Small intestine (tissue), 7 donors: ENCODE measurements at regions not wholly inside any gene's neighbourhood (a gene's known extent, or its start where the extent isn't known, plus 50 kb on each side); places are given as distances from the start of the nearest gene placed in this dataset.
"Not testable (repeated sequence)": the region's sequence is repeated elsewhere in the genome, so short reads cannot be mapped to it uniquely, and the experiment has no call there.

ENCODE experiments used
- DNase-seq, 2 donors: peaks; one replicate each; pipeline versions ENCODE4 v3.0.0 to v3.0.0-alpha.2; 2013
- FAIRE-seq: peaks from 2 replicates; lab custom pipeline; 2012; peaks lifted over from hg19 to GRCh38; lab: Jason Lieb, UNC
- H3K27ac ChIP-seq, 3 donors: one replicate each; pipeline ENCODE4 v1.5.1; 2013; ENCODE audit warnings: low read length in 2 of 3, mild to moderate bottlenecking in 2 of 3, control low read depth in 1 of 3, inconsistent platforms in 1 of 3, low read depth in 1 of 3, moderate library complexity in 1 of 3
- H3K27me3 ChIP-seq, 3 donors: one replicate each; pipeline ENCODE4 v1.6.1; 2013; ENCODE audit warnings: low read length in 3 of 3, inconsistent platforms in 1 of 3; ENCODE audit not compliant: control insufficient read depth in 3 of 3, insufficient read depth in 3 of 3
- H3K36me3 ChIP-seq, 3 donors: one replicate each; pipeline ENCODE4 v1.6.1; 2013; ENCODE audit warnings: low read length in 3 of 3, inconsistent platforms in 1 of 3, low read depth in 1 of 3, mild to moderate bottlenecking in 1 of 3, moderate library complexity in 1 of 3; ENCODE audit not compliant: control insufficient read depth in 3 of 3, insufficient read depth in 2 of 3
- H3K4me1 ChIP-seq, 3 donors: one replicate each; pipeline ENCODE4 v1.6.1; 2013; ENCODE audit warnings: low read length in 2 of 3, inconsistent platforms in 1 of 3, low read depth in 1 of 3, mild to moderate bottlenecking in 1 of 3, moderate library complexity in 1 of 3; ENCODE audit not compliant: control insufficient read depth in 3 of 3, insufficient read depth in 2 of 3
- H3K4me3 ChIP-seq, 3 donors: one replicate each; pipeline ENCODE4 v1.5.1; 2013; ENCODE audit warnings: low read length in 3 of 3, control low read depth in 1 of 3, inconsistent platforms in 1 of 3, low read depth in 1 of 3, mild to moderate bottlenecking in 1 of 3, moderate library complexity in 1 of 3
- H3K9me3 ChIP-seq, 2 donors: one replicate each; pipeline ENCODE4 v1.6.1; 2013; ENCODE audit warnings: low read depth in 1 of 2, low read length in 1 of 2; ENCODE audit not compliant: control insufficient read depth in 2 of 2, insufficient read depth in 1 of 2
- WGBS, 3 donors: extraction: QIAGEN DNeasy Blood & Tissue Kit; methylation state at CpG; one replicate each; pipeline ENCODE4 v1.1.7; 2013; 5-methylcytosine and 5-hydroxymethylcytosine counted together
- donor health status: healthy with polysubstance abuse.
- donor health status: control.
- donor health status: control.
- donor health status: Bipolar disorder and iron deficiency.
- donor health status: healthy.

DNA sequence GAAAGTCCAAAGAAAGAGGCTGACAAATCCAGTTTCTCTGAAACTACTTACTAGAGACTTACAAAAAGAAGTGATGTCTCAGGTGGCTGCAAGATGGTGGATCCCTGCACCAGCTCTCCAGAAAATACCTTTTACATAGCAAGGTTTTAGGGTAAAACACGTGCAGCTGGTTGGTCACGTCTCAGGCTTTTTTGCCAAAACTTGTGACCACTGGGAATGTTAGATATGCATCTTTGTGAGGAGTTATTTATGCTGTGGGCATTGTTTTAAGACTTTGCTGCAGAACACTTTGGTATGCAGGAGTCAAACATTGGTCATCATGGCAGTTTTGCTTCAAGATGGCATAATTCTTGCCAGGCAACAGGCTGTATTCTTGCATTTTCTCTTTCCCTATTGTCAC, 1352.8 kb downstream of the REEP3 start:
- no peaks in the 10 kb centered on the region for H3K4me1 ChIP-seq
- H3K36me3 ChIP-seq = no peaks in the 10 kb centered on the region
- 75 to 81% (median 81%) methylated on average over 2 of the region's 2 CpGs for WGBS, 3 donors
- no peak for DNase-seq
- FAIRE-seq = no peak
- no peaks in the 10 kb centered on the region for H3K9me3 ChIP-seq
- no peak overlapping the region for H3K4me3 ChIP-seq
- H3K27me3 ChIP-seq = no peaks in the 10 kb centered on the region
- H3K27ac ChIP-seq = no peak overlapping the region

DNA sequence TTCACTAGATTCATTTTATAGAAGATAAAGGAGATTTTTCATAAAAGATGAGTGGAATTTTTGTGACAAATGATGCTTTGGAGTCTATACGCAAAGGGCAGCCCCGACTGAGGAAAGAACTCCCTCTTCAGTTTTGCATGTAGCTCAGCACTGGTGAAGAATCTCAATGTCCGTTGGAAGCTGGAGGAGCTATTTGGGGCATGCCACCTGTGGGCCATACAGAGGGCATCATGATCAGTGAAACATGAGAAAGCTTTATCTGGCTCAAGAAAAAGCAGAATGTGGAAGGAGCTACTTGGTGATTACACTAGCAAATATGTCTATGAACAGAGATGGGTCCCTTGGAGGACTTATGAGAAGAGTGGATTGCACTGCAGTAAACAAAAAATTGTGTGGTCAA, 1359.3 kb downstream of the REEP3 start:
- WGBS, 3 donors = 78 to 85% (median 85%) methylated on average over 3 of the region's 3 CpGs
- H3K4me3 ChIP-seq = no peak overlapping the region
- no peak overlapping the region for H3K27ac ChIP-seq
- no peaks in the 10 kb centered on the region for H3K27me3 ChIP-seq
- no peaks in the 10 kb centered on the region for H3K36me3 ChIP-seq
- no peak for FAIRE-seq
- no peak for DNase-seq
- no peaks in the 10 kb centered on the region for H3K9me3 ChIP-seq
- H3K4me1 ChIP-seq = no peaks in the 10 kb centered on the region

DNA sequence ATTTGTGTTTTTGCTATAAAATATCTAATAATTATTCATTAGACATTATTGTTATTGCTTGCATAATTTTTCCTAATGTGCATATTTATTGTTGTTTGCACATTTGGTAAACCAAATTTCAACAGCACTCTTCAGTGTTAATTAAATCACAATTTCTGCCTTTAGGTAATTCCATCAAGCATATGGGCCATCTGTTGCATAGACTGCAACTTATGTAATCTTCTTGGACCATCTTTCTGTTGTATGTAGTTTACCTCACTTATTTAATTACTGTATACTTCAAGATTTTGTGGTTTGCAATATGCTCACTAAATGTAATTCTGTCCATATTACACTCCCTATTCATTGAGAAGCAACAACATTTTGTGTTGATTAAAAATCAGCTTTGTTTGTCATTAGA, 1360.1 kb downstream of the REEP3 start:
- H3K4me1 ChIP-seq = no peaks in the 10 kb centered on the region
- no peak overlapping the region for H3K4me3 ChIP-seq
- no peak for FAIRE-seq
- H3K27me3 ChIP-seq = no peaks in the 10 kb centered on the region
- H3K27ac ChIP-seq = no peak overlapping the region
- peaks cover 0 to 3% of the 10 kb centered on the region in 2 donors for H3K9me3 ChIP-seq
- no peak for DNase-seq
- H3K36me3 ChIP-seq = no peaks in the 10 kb centered on the region

DNA sequence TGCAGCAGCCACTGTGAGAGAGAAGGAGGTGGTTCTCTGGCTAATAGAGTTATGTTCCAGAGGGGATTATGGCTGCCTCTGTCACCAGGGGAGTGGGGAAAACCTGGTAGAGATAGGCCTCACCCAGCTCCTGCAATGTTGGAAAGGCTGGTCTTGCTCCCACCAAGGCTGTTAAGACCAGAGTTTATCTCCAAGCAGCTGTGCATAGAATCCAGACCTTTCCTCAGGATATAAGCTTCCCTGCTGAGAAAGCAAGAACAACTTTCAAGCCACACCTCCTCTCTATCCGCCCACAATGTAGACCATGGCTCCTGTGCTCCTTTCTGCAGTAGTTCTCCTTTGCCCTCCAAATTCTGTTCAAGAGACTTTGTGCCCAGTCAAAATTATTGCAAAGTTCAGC, 1375.4 kb downstream of the REEP3 start:
- Histone ChIP-seq H3K36me3 (no peaks in the 10 kb centered on the region), H3K9me3 (peaks cover 0 to 3% of the 10 kb centered on the region in 2 donors), H3K27me3 (no peaks in the 10 kb centered on the region), H3K4me3 (no peak overlapping the region), H3K27ac (no peak overlapping the region), H3K4me1 (no peaks in the 10 kb centered on the region)
- DNase-seq (no peak), FAIRE-seq (no peak)
- WGBS, 3 donors = 83 to 94% (median 85%) methylated on average over 1 of the region's 1 CpG

DNA sequence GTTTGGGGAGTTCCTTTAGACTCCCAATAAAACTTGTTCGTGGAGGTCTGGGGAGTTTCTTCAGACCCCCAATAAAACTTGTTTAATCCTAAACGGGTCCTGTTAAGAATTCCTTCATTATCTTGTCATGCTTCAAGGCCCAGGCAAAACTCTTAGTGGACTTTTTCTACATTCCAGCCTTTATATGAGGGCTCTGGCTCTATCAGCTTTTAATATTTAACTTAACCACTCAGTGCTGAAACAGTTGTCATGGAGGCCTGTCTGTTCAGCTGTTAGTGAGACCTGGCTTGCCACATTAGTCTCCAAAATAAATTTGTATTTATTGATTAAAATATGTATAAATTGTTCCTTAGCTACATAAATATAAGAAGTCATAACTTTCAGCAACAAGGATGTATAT, 1385.1 kb downstream of the REEP3 start:
- H3K4me1 ChIP-seq, H3K4me3 ChIP-seq, H3K9me3 ChIP-seq, H3K27ac ChIP-seq, FAIRE-seq, H3K27me3 ChIP-seq, H3K36me3 ChIP-seq: not testable (repeated sequence)
- WGBS, 3 donors = 7 to 30% (median 24%) methylated on average over 2 of the region's 2 CpGs
- DNase-seq = peak in 1 of 2 donors; percentile 15

DNA sequence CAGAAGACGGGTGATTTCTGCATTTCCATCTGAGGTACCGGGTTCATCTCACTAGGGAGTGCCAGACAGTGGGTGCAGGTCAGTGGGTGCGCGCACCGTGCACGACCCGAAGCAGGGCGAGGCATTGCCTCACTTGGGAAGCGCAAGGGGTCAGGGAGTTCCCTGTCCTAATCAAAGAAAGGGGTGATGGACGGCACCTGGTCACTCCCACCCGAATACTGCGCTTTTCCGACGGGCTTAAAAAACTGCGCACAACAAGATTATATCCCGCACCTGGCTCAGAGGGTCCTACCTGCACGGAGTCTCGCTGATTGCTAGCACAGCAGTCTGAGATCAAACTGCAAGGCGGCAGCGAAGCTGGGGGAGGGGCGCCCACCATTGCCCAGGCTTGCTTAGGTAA, 1403.1 kb downstream of the REEP3 start:
- 61 to 69% (median 67%) methylated on average over 19 to 21 of the region's 21 CpGs for WGBS, 3 donors
- H3K27me3 ChIP-seq, H3K4me1 ChIP-seq, DNase-seq, FAIRE-seq, H3K4me3 ChIP-seq, H3K27ac ChIP-seq, H3K36me3 ChIP-seq, H3K9me3 ChIP-seq: not testable (repeated sequence)

DNA sequence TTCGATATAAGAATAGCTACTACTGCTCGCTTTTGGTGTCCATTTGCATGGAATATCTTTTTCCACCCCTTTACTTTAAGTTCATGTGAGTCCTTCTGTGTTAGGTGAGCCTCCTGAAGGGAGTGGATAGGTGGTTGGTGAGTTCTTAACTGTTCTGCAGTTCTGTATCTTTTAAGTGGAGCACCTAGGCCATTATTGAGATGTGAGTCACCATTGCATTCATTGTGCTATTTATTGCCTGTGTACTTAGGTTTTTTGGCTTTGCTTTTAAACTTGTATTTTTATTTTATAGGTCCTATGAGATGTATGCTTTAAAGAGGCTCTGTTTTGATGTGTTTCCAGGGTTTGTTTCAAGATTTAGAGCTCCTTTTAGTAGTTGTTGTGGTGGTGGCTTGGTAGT, 1430.8 kb downstream of the REEP3 start:
- FAIRE-seq = no peak
- DNase-seq = no peak
- peaks cover 0 to 11% of the 10 kb centered on the region in 2 donors for H3K9me3 ChIP-seq
- H3K36me3 ChIP-seq = no peaks in the 10 kb centered on the region
- no peaks in the 10 kb centered on the region for H3K4me1 ChIP-seq
- H3K27me3 ChIP-seq = no peaks in the 10 kb centered on the region
- H3K4me3 ChIP-seq = no peak overlapping the region
- H3K27ac ChIP-seq = no peak overlapping the region
- 85 to 88% (median 86%) methylated on average over 2 of the region's 2 CpGs for WGBS, 3 donors

DNA sequence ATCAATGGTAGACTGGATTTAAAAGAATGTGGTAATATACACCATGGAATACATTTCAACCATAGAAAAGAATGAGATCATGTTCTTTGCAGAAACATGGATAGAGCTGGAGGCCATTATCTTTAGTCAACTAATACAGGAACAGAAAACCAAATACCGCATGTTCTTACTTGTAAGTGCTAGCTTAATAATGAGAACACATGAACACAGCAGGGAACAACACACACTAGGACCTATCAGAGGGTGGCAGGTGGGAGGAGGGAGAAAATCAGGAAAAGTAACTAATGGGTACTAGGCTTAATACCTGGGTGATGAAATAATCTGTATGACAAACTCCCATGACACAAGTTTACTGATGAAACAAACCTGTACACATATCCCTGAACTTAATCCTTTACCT, 1435.2 kb downstream of the REEP3 start:
- no peak for FAIRE-seq
- Histone ChIP-seq H3K36me3 (no peaks in the 10 kb centered on the region), H3K27ac (no peak overlapping the region), H3K27me3 (no peaks in the 10 kb centered on the region), H3K4me1 (no peaks in the 10 kb centered on the region), H3K4me3 (no peak overlapping the region), H3K9me3 (peaks cover 0 to 11% of the 10 kb centered on the region in 2 donors)
- WGBS, 3 donors = 92 to 96% (median 94%) methylated on average over 1 of the region's 1 CpG
- no peak for DNase-seq

DNA sequence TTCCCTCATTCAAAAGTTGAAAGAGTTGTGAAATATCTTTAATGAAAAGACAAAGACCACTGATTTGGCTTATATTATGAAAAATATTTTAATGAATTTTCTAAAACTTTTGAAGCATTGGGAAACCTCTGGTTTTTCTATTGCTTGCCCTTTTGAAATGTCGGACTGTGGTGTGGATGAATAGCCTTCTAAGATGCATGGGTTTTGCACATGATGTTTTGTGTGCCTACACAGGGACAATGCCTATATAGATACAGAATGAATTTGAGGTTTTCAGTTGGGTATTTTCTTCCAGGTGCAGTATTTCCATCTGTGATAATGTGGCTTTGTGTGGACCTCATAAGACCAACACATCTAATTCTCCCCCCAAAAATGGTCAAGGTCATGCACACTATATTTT, 1437.9 kb downstream of the REEP3 start:
- Histone ChIP-seq H3K27ac (no peak overlapping the region), H3K4me1 (no peaks in the 10 kb centered on the region), H3K9me3 (peaks cover 0 to 6% of the 10 kb centered on the region in 2 donors), H3K4me3 (no peak overlapping the region), H3K27me3 (no peaks in the 10 kb centered on the region), H3K36me3 (no peaks in the 10 kb centered on the region)
- DNase-seq = no peak
- WGBS, 3 donors = 81 to 90% (median 85%) methylated on average over 1 of the region's 1 CpG
- no peak for FAIRE-seq
